ENCODE measurements at regions not wholly inside any gene's neighbourhood (a gene's known extent, or its start where the extent isn't known, plus 50 kb on each side); places are given as distances from the start of the nearest gene placed in this dataset.

DNA sequence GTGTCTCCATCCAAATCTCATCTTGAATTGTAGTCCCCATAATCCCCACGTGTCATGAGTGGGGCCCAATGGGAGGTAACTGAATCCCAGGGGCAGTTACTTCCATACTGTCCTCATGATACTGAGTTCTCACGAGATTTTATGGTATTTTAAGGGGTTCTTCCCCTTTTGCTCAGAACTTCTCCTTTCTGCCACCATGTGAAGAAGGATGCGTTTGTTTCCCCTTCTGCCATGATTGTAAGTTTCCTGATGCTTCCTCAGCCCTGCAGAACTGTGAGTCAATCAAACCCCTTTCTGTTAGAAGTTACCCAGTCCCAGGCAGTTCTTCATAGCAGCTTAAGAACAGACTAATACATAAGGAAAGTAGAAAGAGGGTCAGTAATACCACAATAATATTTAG lies 480.4 kb downstream of the KCNJ3 start:
- Histone ChIP-seq H3K4me3 (no peak overlapping the region), H2AFZ (no peak overlapping the region), H3K9me2 (ENCODE audit: insufficient read depth) (no peaks in the 10 kb centered on the region), H3K4me2 (no peak overlapping the region), H3F3A (replicated peaks; ENCODE audit: low read depth) (no peaks in the 10 kb centered on the region), H3K27ac (ENCODE audit: low read depth) (no peak overlapping the region), H3K79me2 (replicated peaks; ENCODE audit: insufficient read depth) (no peaks in the 10 kb centered on the region), H3K4me1 (ENCODE audit: insufficient read depth) (no peaks in the 10 kb centered on the region), H3K27me3 (ENCODE audit: insufficient read depth) (no peaks in the 10 kb centered on the region), H4K20me1 (replicated peaks; ENCODE audit: insufficient read depth) (no peaks in the 10 kb centered on the region), H3K36me3 (ENCODE audit: insufficient read depth) (no peaks in the 10 kb centered on the region)
- Mint-ChIP-seq H3K27ac (no peak overlapping the region), H3K9me3 (no peaks in the 10 kb centered on the region), H3K4me1 (no peaks in the 10 kb centered on the region), H3K36me3 (ENCODE audit: low read depth) (no peaks in the 10 kb centered on the region), H3K4me3 (no peak overlapping the region), H3K27me3 (ENCODE audit: insufficient read depth, low read depth, poor library complexity) (no peaks in the 10 kb centered on the region)
- DNase-seq (ENCODE audit: low spot score) (no peak), ATAC-seq (no peak)
- no peak for TF ChIP-seq CTCF (conservative IDR thresholded peaks at IDR 0.05; ENCODE audit: low read depth in 2 of 2)

GRCh38 chr2:155176345-155176744 lies 477.9 kb downstream of the KCNJ3 start:
- Histone ChIP-seq H3K9me2 (ENCODE audit: insufficient read depth) (no peaks in the 10 kb centered on the region), H3K36me3 (ENCODE audit: insufficient read depth) (no peaks in the 10 kb centered on the region), H3K4me3 (no peak overlapping the region), H3K4me1 (ENCODE audit: insufficient read depth) (no peaks in the 10 kb centered on the region), H3K79me2 (replicated peaks; ENCODE audit: insufficient read depth) (no peaks in the 10 kb centered on the region), H3K4me2 (no peak overlapping the region), H3K27me3 (ENCODE audit: insufficient read depth) (no peaks in the 10 kb centered on the region), H3K27ac (ENCODE audit: low read depth) (no peak overlapping the region), H4K20me1 (replicated peaks; ENCODE audit: insufficient read depth) (no peaks in the 10 kb centered on the region), H2AFZ (no peak overlapping the region), H3F3A (replicated peaks; ENCODE audit: low read depth) (no peaks in the 10 kb centered on the region)
- DNase-seq (ENCODE audit: low spot score), result no peak
- Mint-ChIP-seq H3K4me3 (no peak overlapping the region), H3K27ac (no peak overlapping the region), H3K4me1 (no peaks in the 10 kb centered on the region), H3K27me3 (ENCODE audit: insufficient read depth, low read depth, poor library complexity) (no peaks in the 10 kb centered on the region), H3K9me3 (no peaks in the 10 kb centered on the region), H3K36me3 (ENCODE audit: low read depth) (no peaks in the 10 kb centered on the region)
- no peak for TF ChIP-seq JUNB (IDR thresholded peaks at IDR 0.05; ENCODE audit: unreplicated experiment)
- no peak for TF ChIP-seq CTCF (conservative IDR thresholded peaks at IDR 0.05; ENCODE audit: low read depth in 2 of 2)
- TF ChIP-seq, protein P1, sequence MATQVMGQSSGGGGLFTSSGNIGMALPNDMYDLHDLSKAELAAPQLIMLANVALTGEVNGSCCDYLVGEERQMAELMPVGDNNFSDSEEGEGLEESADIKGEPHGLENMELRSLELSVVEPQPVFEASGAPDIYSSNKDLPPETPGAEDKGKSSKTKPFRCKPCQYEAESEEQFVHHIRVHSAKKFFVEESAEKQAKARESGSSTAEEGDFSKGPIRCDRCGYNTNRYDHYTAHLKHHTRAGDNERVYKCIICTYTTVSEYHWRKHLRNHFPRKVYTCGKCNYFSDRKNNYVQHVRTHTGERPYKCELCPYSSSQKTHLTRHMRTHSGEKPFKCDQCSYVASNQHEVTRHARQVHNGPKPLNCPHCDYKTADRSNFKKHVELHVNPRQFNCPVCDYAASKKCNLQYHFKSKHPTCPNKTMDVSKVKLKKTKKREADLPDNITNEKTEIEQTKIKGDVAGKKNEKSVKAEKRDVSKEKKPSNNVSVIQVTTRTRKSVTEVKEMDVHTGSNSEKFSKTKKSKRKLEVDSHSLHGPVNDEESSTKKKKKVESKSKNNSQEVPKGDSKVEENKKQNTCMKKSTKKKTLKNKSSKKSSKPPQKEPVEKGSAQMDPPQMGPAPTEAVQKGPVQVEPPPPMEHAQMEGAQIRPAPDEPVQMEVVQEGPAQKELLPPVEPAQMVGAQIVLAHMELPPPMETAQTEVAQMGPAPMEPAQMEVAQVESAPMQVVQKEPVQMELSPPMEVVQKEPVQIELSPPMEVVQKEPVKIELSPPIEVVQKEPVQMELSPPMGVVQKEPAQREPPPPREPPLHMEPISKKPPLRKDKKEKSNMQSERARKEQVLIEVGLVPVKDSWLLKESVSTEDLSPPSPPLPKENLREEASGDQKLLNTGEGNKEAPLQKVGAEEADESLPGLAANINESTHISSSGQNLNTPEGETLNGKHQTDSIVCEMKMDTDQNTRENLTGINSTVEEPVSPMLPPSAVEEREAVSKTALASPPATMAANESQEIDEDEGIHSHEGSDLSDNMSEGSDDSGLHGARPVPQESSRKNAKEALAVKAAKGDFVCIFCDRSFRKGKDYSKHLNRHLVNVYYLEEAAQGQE (IDR thresholded peaks at IDR 0.05; ENCODE audit: unreplicated experiment), result no peak
- TF ChIP-seq EZH2 (IDR thresholded peaks at IDR 0.05; ENCODE audit: low read depth, unreplicated experiment), result no peak
- TF ChIP-seq EZH2phosphoT487 (IDR thresholded peaks at IDR 0.05; ENCODE audit: unreplicated experiment), result no peak
- no peak for TF ChIP-seq NANOG (IDR thresholded peaks at IDR 0.05; ENCODE audit: borderline replicate concordance)
- TF ChIP-seq CREB1 (CRISPR knock-in tag; IDR thresholded peaks at IDR 0.05; ENCODE audit: low read depth), result no peak
- no peak for TF ChIP-seq STAT1 (IDR thresholded peaks at IDR 0.05; ENCODE audit: unreplicated experiment)
- TF ChIP-seq ETS1 (IDR thresholded peaks at IDR 0.05), result no peak
- no peak for ATAC-seq

Measured in GM23338 (cell line).